ENCODE measurements at regions not wholly inside any gene's neighbourhood (a gene's known extent, or its start where the extent isn't known, plus 50 kb on each side); places are given as distances from the start of the nearest gene placed in this dataset.
"Not testable (repeated sequence)": the region's sequence is repeated elsewhere in the genome, so short reads cannot be mapped to it uniquely, and the experiment has no call there.

GRCh38 chr5:23930985-23931384 is 423.6 kb downstream of the PRDM9 start:
- ATAC-seq = no peak

GRCh38 chr5:23951261-23951928 is 444.0 kb downstream of the PRDM9 start:
- ATAC-seq; DNase-seq; intact Hi-C loops (cut with DNase I): not testable (repeated sequence)

More at GRCh38 chr5:23930985-23931384, 423.6 kb downstream of the PRDM9 start:
- intact Hi-C loops (cut with DNase I) = no loop called here
- DNase-seq = no peak

- intact Hi-C loops (cut with DNase I) = no loop called here
- ATAC-seq (no peak), DNase-seq (no peak)
Observed at GRCh38 chr5:23963449-23963848, 456.0 kb downstream of the PRDM9 start.

- ATAC-seq = no peak
- no peak for DNase-seq
- intact Hi-C loops (cut with DNase I) = no loop called here
Observed at GRCh38 chr5:23977365-23977764, 470.0 kb downstream of the PRDM9 start.

GRCh38 chr5:23977997-23978396 is 470.6 kb downstream of the PRDM9 start:
- intact Hi-C loops (cut with DNase I) = no loop called here
- DNase-seq (no peak), ATAC-seq (no peak)

- intact Hi-C loops (cut with DNase I) = no loop called here
- ATAC-seq = no peak
- no peak for DNase-seq
Observed at GRCh38 chr5:23991406-23991805, 484.0 kb downstream of the PRDM9 start.

GRCh38 chr5:23994581-23995370 is 487.4 kb downstream of the PRDM9 start:
- ATAC-seq (no peak), DNase-seq (no peak)
- intact Hi-C loops (cut with DNase I) = no loop called here

- intact Hi-C loops (cut with DNase I) = no loop called here
- ATAC-seq = no peak
- DNase-seq = no peak
Observed at GRCh38 chr5:23996525-23996924, 489.1 kb downstream of the PRDM9 start.

- DNase-seq = no peak
- ATAC-seq = no peak
- intact Hi-C loops (cut with DNase I) = no loop called here
Observed at GRCh38 chr5:24005384-24005783, 498.0 kb downstream of the PRDM9 start.

GRCh38 chr5:24017710-24018109 is 510.3 kb downstream of the PRDM9 start:
- DNase-seq; ATAC-seq; intact Hi-C loops (cut with DNase I): not testable (repeated sequence)

- intact Hi-C loops (cut with DNase I) = no loop called here
- no peak for ATAC-seq
- no peak for DNase-seq
Observed at GRCh38 chr5:24026288-24026687, 518.9 kb downstream of the PRDM9 start.

GRCh38 chr5:24042688-24043087 is 535.3 kb downstream of the PRDM9 start:
- DNase-seq (no peak), ATAC-seq (no peak)

GRCh38 chr5:24045046-24045445 is 537.6 kb downstream of the PRDM9 start:
- no peak for DNase-seq
- ATAC-seq = no peak
- intact Hi-C loops (cut with DNase I) = no loop called here

More at GRCh38 chr5:24042688-24043087, 535.3 kb downstream of the PRDM9 start:
- intact Hi-C loops (cut with DNase I) = no loop called here

GRCh38 chr5:24053737-24054136 is 546.3 kb downstream of the PRDM9 start:
- intact Hi-C loops (cut with DNase I) = no loop called here
- ATAC-seq = no peak
- no peak for DNase-seq

GRCh38 chr5:24059006-24059405 is 551.6 kb downstream of the PRDM9 start:
- intact Hi-C loops (cut with DNase I) = no loop called here
- DNase-seq (no peak), ATAC-seq (no peak)

GRCh38 chr5:24059716-24060115 is 552.3 kb downstream of the PRDM9 start:
- DNase-seq (no peak), ATAC-seq (no peak)
- intact Hi-C loops (cut with DNase I) = no loop called here

GRCh38 chr5:24065779-24066178 is 558.4 kb downstream of the PRDM9 start:
- ATAC-seq (no peak), DNase-seq (no peak)
- intact Hi-C loops (cut with DNase I) = no loop called here

- DNase-seq = no peak
- no peak for ATAC-seq
- intact Hi-C loops (cut with DNase I) = no loop called here
Observed at GRCh38 chr5:24067208-24067607, 559.8 kb downstream of the PRDM9 start.

- no peak for DNase-seq
- intact Hi-C loops (cut with DNase I) = no loop called here
- ATAC-seq = no peak
Observed at GRCh38 chr5:24068524-24068923, 561.1 kb downstream of the PRDM9 start.

- intact Hi-C loops (cut with DNase I) = no loop called here
- no peak for DNase-seq
- no peak for ATAC-seq
Observed at GRCh38 chr5:24073107-24073506, 565.7 kb downstream of the PRDM9 start.

- DNase-seq = no peak
- ATAC-seq = no peak
- intact Hi-C loops (cut with DNase I) = no loop called here
Observed at GRCh38 chr5:24080046-24080445, 564.7 kb downstream of the CDH10 start.
